Stimulated activated naive CD4-positive, alpha-beta T cell (primary cell): ENCODE measurements at regions not wholly inside any gene's neighbourhood (a gene's known extent, or its start where the extent isn't known, plus 50 kb on each side); places are given as distances from the start of the nearest gene placed in this dataset.
"Not testable (repeated sequence)": the region's sequence is repeated elsewhere in the genome, so short reads cannot be mapped to it uniquely, and the experiment has no call there.

ENCODE experiments used
- DNase-seq, 6 experiments: peaks; one replicate each; lab custom pipeline; 2025; lab: John Stamatoyannopoulos, UW

DNA sequence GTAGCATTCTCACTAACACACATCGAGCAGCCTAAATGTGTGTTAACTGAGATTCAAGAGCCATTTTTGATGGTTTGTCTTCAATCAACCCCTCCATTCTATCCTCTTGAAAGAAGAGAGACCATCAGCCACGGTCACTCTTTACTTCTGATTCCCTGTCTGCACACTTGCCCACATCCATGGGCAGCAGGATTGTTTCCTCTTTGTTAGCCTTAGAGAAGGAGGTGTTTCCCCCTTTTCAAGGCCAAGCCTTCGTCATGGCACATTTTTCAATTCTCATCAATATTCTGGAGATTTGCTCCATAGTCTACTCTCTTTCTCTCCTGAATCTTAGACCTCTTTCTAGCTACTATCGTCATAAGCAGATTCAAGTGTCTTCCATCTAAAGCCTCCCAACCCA is 522.4 kb upstream of the NAALADL2 start:
- no peak for DNase-seq

DNA sequence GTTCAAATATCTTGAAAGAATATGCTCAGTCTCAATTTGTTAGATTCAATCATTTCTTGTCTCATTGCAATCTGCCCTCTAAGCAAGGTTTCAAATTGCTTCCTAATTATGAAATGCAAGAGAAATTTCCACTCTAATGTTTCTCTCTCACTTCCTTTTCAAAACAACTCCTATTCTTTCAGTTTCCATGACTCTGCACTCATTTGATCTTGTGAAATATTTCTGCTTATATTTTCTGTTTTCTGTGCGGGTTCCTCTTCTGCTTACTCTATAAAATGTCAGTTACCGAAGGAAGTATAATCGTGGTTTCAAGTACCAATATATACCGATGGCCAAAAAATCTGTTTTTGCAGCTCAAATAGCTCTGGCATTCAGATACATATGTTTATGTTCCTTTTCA is 521.9 kb upstream of the NAALADL2 start:
- DNase-seq: no peak

DNA sequence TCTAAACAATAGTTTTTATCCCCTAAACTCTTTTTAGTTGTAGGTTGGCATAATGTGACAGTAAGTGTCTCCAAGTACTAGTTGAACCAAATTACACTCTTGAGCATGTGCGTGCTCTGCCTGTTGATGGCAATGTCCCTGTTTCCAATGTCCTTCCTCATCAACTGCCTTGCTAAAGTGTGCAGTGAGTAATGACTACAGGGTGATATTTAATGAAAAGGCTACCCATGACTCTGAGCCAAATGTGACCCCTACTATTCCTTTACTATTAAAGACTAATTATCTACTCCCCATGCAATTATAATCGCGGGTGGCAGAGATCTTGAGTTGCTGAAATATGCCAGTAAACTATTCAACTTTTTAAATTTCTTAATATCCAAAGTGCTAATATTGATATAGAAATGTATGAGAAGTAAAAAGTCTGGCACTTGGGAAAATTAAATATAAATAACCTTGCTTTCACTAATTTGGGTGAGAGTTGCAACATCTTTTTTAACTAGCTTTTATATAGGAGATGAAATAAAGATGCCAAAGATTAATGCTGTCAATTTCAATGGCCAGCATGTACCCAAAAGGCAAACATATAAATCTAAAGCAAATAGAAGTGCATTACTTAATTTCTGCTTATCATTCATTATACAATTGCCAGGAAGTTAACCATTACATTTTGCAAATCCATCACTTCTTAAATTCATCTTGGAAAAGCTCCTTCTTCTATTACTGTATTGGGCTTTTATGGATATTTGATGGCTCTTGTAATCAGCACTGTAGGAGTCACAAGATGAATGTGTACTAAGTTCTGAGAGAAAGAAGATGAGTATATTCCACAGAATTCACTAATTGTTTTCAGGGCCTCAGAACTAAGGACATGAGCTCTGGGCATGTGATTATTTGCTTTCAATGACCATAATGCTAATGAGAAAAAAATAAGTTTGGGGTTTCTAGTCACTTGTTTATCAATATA is 518.2 kb upstream of the NAALADL2 start:
- DNase-seq: no peak

DNA sequence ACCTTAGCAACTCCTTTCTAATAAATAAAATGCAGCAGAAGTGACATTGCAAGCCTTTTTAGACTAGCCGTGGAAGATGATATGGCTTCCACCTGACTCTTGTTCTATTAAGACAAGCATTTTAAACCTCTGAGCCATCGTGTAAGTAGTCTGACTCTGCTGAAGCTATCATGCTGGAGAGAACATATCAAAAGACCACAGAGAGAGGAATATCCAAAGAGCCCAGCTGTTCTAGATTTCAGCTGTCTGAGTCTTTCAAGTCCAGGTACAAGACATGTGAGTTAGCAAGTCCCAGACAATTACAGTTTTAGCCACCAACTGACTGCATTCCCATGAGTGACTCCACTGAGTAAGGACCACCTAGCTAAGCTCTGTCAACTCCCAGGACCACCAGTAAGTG is 517.0 kb upstream of the NAALADL2 start:
- no peak for DNase-seq

DNA sequence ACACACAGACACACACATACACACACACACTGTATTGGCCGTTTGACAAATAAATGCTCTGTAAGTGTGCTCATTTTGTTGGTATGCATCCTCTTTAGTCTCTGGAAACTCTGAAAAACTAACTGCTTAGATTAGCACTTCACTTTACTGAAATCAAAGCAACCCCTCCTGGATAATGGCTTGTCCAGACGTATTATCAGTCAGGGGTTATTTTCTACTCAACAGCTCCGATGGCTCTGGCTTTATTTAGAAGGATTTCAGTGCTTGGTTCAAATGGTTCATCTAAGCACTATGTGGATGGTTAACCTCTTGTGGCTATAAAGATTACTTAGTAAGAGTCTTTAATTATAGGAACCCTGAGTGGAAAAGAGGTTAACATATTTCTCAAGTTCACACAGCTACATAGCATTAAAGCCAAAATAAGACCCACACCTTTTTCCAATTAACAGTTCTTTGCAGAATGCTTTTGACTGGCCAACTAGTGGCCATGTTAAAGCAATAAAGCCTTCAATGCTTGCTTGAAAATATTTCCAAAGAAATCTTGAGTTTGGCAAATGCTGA is 516.1 kb upstream of the NAALADL2 start:
- no peak for DNase-seq

DNA sequence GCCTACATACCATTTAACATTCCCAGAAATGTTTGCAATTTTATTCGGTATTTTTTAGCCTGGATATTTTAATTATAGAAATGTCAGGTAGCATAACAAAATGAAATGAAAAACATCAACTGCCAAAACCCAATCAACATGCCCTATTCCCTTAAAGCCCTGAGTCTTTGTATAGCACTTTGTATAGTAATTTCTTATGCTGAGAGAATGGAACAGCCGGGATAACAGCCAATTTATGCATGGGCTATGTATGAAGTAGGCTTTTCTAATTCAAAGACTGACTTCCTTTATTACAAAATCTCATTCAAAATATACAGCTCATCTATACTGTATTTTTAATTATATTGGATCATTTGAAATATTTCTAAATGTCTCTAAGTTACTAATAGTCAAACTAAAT is 513.0 kb upstream of the NAALADL2 start:
- DNase-seq: no peak

DNA sequence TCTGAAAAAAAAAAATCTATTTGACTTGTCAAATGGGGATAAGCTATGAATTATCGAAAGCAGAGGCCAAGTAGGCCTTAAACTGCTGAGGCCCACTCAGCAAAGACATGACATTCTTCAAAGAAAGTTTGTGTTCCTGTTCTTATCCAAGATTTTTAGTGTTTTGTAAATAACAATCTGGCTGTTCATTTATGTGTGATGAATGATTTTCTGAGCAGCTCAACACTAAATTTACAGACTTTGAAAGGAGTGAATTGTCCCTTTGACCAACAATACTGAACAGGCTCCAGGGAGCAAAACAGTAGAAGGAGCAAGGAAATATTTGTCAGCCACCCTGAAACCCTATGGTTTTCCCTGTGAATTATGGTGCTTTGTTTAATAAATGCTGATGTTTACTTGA is 512.6 kb upstream of the NAALADL2 start:
- DNase-seq: no peak

DNA sequence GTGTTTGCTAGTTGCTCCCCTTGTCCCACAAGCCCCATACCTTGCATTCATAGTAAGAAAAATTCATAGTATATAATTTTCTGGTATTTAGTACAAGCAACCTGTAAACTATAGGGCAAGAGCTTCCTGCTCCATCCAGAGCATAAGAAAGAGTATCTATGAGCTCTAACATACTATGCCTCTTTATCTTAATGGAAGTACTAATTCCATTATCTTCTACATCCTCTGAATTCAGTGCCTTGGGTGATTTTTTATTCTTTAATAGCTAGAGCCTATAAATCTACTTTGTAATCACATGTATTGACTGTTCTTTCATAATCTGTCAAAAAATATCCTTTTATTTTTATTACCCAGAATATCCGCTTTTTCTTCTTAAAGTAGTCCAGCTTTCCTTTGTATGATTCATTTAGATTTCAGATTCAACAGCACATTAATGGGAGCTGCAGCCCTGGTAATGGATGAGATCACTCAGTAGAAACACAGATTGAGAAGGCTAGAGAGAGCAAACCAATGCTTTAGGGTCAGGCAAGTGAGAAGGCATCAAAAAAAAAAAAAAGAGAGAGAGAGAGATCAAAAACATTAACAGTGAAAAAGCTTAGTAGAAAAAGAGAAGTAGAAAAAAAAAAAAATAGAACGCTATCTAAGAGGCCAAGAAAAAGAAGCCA is 511.5 kb upstream of the NAALADL2 start:
- DNase-seq: no peak

DNA sequence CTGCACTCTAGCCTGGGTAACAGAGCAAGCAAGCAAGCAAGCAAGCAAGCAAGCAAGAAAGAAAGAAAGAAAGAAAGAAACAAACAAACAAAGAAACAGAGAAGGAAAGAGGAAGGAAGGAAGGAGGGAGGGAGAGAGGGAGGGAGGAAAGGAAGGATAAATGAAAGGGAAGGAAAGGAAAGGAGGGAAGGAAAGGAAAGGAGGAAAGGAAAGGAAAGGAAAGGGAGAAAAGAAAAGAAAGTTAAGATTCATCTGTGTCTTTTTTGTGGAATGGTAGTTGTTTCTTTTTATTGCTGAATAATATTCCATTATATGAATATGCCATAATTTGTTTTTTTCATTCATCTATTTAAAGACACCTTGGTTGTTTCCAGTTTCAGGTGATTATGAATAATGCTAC is 506.9 kb upstream of the NAALADL2 start:
- no peak for DNase-seq

DNA sequence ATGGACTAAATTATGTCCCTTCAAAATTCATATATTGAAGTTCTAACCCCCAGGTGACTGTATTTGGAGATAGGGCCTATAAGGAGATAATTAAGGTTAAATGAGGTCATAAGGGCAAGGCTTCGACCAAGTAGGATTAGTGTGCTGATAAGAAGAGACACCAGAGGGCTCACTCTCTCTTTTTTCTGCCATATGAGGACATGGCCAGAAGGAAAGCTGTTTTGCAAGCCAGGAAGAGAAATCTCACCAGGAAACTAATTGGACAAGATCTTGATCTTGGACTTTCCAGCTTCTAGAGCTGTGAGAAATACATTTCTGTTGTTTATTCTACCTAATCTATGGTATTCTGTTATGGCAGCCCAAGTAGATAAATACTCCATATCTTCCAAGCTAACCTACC is 503.6 kb upstream of the NAALADL2 start:
- DNase-seq: no peak

DNA sequence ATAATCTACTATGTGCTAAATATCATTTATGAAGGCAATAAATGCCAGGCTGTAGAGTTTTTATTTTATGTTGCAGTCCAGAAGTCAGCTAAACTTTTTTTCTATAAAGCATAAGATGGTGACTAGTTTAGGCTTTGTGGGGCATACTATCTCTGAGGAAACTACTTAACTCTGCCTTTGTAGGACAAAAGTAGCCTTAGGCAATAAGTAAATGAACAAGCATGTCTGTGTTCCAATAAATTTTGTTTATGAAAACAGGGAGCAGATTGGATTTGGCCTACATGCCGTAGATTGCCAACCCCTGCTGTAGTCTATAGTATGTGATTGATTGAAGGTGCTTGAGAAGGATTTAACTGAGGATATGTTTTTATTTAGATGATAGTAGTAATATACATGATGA is 502.5 kb upstream of the NAALADL2 start:
- DNase-seq: no peak

DNA sequence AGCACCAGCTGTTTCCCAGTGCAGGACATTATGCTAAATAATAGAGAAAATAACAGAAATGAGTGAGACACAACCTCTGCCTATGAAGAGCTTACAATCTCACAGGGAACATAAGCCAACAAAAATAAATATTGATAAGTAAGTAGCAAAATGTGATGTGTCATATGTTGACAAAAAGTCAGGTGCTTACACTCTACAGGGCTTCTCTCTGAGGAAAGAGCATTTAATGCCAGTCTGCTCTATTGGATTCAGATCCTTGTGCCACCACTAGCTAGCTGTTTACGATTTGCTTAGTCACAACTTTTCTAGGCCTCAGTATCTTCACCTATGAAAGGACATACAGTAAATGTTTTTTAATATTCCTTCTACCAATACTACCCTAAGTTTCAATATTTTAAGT is 500.9 kb upstream of the NAALADL2 start:
- DNase-seq: no peak

DNA sequence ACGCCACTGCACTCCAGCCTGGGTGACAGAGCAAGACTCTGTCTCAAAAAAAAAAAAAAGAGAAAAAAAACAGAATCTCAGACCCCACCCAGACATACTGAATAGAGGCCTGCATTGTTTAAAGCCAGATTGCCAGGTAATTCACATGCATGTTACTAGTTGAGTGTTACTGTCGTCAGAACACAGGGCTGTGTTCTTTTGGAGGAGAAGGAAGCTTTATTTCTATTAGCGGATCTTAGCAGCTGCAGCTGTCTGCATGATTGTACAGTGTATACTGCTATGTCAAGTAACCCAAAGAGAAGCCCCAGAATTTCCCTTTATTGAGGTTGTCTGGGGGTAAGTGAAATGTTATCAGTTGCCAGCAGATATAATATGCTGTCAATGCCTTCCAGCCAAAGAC is 496.6 kb upstream of the NAALADL2 start:
- no peak for DNase-seq

DNA sequence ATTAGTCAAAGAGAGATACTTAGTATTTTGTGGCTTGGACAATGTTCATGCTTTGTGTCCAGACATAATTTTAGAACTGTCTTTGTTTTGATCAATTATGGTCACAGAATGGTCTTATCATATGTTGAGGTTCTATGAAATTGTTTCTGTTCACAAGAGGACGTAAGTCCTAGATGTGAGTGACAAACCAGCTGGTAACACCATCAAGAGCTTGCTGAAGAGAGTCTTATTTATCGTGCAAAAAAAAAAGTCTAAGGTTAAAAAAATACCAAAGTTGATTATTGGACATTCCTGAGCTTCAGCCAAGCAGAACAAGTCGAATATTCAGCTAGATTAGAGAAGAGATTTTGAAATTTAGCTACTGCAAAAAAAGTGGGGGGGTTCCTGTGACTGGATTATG is 495.9 kb upstream of the NAALADL2 start:
- no peak for DNase-seq

DNA sequence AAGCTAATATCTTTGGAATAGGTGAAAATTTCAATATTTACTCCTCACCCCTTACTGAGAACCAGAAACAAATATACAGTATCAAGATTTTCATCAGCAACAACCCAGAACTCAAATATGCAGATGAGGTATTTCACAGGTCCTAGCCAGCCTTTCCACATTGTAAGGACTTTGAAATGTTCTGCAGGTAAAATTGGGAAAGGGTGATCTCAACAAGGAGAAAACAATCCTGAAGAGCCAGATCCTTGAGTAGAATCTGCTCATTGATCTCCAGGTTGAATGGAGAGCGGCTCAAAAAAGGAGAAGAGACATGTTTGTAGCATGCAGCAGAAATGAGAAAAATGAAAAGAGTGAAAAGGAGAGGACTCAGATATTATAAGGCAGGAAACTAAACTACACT is 493.3 kb upstream of the NAALADL2 start:
- DNase-seq: no peak

DNA sequence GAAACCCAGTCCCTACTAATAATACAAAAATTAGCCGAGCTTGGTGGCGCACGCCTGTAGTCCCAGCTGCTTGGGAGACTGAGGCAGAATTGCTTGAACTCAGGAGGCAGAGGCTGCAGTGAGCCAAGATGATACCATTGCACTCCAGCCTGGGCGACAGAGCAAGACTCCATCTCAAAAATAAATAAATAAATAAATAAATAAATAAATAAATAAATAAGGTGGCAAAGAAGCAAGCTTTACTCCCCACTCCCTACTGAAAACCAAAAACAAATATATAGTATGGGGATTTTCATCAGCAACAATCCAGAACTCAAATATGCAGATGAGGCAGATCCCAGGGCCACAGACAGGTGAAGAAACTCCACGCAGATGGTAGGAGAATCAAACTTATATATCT is 492.2 kb upstream of the NAALADL2 start:
- not testable (repeated sequence) for DNase-seq

DNA sequence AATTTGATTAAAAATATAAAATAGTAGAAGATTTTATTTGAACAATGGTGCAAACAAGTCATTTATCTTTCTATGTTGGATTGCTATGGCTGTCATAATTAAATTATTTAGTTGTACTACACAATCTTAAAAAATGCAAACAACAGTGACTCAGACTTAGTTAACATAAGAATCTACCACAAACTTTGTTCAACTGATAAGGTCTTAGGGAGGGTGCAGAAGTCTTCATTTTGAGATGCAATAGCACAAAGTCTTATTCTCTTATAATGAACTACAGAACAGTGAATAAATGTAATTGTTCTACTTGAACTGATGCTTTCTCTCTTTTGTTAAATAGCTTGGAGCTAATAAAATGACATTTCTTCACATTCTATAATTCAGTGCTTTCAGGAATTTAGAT is 482.8 kb upstream of the NAALADL2 start:
- DNase-seq: no peak

DNA sequence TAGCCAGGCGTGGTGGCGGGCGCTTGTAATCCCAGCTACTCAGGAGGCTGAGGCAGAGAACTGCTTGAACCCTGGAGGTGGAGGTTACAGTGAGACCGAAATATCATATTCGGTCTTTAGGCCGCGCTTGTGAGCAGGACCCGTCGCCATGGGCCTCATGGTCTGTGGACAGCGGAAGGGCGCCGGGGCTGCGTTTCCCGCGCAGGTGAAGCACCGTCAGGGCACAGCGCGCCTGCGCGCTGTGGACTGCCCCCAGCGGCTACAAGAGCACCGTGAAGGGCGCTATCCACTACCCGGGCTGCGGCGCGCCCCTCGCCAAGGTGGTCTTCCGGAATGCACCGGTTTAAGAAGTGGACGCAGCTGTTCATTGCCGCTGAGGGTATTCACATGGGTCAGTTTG is 482.0 kb upstream of the NAALADL2 start:
- no peak for DNase-seq

DNA sequence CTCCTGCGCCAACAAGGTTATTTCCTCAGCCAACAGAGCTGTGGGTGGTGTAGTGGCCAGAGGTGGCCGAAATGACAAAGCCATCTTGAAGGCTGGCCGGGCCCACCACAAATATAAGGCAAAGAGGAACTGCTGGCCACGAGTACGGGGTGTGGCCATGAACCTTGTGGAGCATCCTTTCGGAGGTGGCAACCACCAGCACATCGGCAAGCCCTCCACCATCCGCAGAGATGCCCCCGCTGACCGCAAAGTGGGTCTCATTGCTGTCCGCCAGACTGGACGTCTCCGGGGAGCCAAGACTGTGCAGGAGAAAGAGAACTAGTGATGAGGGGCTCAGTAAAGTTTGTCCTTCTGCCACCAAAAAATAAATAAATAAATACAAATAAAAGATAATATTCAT is 481.4 kb upstream of the NAALADL2 start:
- DNase-seq: no peak

DNA sequence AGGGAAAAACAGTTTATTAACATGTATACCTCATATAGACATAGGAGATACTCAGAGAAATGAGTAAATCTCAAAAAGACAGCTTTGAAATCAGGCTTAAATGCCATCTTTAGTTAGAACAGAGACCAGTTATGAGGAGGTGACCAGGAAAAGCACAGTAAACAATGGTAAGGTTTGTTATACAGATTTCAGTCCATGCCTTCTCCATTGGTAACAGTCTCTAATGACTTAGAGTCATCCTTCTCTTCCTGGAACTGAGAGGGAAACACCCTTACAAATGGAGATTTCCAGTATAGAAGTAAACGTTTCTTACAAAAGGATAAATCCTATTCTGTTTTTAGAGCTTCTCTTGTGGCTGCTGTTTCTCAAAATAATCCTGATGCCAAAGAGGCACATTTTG is 476.3 kb upstream of the NAALADL2 start:
- DNase-seq: no peak

DNA sequence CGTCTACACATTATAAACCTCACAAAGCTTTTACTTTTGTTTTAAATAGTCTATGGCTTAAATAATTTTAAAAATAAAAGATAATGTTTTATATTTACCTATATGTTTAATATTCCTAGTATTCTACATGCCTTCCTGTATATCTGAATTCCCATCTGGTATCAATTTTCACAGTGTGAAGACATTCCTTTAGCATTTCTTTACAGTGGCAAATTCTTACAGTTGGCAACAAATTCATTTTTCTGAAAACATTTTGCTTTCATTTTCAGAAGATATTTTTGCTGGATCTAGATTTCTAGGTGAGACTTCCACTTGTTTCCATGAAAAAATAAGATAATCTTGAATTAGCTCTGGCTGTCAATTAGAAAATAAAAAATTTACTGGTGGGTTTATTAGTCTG is 471.4 kb upstream of the NAALADL2 start:
- DNase-seq: no peak

DNA sequence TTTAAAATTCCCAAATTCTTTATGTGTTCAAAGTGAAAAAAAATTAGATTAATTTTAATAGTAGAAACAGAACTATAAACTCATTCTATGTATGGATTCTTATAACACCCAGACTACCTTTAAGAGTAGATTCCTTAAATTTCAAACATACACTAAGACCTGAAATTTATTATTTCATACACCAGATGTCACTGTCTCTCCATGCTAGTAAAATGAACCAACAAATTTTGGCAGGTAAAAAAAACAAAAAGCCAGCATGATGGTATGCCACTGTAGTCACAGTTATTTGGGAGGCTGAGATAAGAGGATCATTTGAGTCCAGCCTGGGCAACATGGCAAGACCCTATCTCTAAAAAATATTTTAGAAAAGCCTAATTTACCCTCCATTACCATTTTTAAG is 461.3 kb upstream of the NAALADL2 start:
- DNase-seq: no peak

DNA sequence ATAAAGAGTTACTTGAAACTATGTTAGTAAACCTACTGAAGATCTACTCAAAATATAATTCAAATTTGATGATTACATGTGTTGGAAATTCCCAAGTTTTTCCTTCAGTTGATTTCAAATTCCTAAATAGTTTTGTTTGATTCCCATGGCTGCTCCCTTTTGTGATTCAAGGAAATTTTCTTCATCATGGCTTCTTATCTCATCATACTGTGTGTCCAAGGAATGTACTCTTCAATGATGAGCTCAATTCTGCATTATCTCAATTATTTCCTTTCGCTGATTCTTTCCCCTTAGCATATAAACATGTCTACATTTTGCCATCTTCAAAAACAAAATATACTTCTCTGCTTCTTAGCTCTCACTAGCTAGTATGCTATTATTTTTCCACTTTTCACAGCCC is 460.4 kb upstream of the NAALADL2 start:
- DNase-seq: no peak
